Nephron (organoid): ENCODE measurements at regions not wholly inside any gene's neighbourhood (a gene's known extent, or its start where the extent isn't known, plus 50 kb on each side); places are given as distances from the start of the nearest gene placed in this dataset.

Source experiments
- H3K27ac Mint-ChIP-seq, 3 experiments: 2 replicates each; pipeline ENCODE4 v1.8.0; 2020; ENCODE audit warnings: mixed read lengths in 3 of 3, mild to moderate bottlenecking in 2 of 3, moderate library complexity in 1 of 3
- H3K27me3 Mint-ChIP-seq: 2 replicates; pipeline ENCODE4 v1.8.0; 2021; ENCODE audit warnings: low read depth, mild to moderate bottlenecking, moderate library complexity, mixed read lengths
- H3K36me3 Mint-ChIP-seq: 2 replicates; pipeline ENCODE4 v1.8.0; 2020; ENCODE audit warnings: low read depth, mixed read lengths
- H3K4me1 Mint-ChIP-seq: 2 replicates; pipeline ENCODE4 v1.8.0; 2020; ENCODE audit warnings: mixed read lengths
- H3K4me3 Mint-ChIP-seq, 3 experiments: 2 replicates each; pipeline ENCODE4 v1.8.0; 2020; ENCODE audit warnings: mild to moderate bottlenecking in 3 of 3, mixed read lengths in 3 of 3, moderate library complexity in 2 of 3
- H3K9me3 Mint-ChIP-seq: 2 replicates; pipeline ENCODE4 v1.8.0; 2020; ENCODE audit warnings: mixed read lengths
- TF ChIP-seq, protein P1 (sequence below), 3 experiments: fragments of 200-600 bp; sonication (generic); IDR thresholded peaks; one replicate each; pipeline ENCODE4 v1.5.0; 2021; ENCODE audit warnings: antibody characterized with exemption in 3 of 3; ENCODE audit not compliant: unreplicated experiment in 3 of 3

DNA sequence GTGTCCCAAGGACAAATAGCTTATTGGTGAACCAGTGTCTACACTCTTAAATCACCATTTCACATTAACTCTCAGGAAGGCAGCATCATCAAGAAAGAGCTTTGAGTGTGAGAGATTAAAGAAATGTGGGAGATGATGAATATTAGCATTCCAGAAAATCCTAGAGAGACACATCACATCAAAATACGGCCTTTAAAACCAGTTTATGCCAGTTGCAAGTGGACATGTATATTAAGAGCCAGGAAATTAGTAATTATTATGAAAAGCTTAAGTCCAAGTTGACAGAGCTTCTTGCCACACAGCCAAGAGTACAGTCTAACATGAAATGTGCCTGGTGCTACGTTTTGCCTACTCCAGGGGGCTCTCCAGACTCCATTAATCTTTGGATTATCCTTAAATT, 503.0 kb upstream of the BOD1L1 start:
- H3K36me3 Mint-ChIP-seq, result no peaks in the 10 kb centered on the region
- TF ChIP-seq, protein P1, sequence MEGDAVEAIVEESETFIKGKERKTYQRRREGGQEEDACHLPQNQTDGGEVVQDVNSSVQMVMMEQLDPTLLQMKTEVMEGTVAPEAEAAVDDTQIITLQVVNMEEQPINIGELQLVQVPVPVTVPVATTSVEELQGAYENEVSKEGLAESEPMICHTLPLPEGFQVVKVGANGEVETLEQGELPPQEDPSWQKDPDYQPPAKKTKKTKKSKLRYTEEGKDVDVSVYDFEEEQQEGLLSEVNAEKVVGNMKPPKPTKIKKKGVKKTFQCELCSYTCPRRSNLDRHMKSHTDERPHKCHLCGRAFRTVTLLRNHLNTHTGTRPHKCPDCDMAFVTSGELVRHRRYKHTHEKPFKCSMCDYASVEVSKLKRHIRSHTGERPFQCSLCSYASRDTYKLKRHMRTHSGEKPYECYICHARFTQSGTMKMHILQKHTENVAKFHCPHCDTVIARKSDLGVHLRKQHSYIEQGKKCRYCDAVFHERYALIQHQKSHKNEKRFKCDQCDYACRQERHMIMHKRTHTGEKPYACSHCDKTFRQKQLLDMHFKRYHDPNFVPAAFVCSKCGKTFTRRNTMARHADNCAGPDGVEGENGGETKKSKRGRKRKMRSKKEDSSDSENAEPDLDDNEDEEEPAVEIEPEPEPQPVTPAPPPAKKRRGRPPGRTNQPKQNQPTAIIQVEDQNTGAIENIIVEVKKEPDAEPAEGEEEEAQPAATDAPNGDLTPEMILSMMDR (IDR thresholded peaks at IDR 0.05; ENCODE audit: unreplicated experiment in 3 of 3), result no peak
- H3K4me1 Mint-ChIP-seq, result no peaks in the 10 kb centered on the region
- no peak overlapping the region for H3K4me3 Mint-ChIP-seq
- no peaks in the 10 kb centered on the region for H3K9me3 Mint-ChIP-seq
- no peak overlapping the region for H3K27ac Mint-ChIP-seq
- peaks cover 4% of the 10 kb centered on the region for H3K27me3 Mint-ChIP-seq

DNA sequence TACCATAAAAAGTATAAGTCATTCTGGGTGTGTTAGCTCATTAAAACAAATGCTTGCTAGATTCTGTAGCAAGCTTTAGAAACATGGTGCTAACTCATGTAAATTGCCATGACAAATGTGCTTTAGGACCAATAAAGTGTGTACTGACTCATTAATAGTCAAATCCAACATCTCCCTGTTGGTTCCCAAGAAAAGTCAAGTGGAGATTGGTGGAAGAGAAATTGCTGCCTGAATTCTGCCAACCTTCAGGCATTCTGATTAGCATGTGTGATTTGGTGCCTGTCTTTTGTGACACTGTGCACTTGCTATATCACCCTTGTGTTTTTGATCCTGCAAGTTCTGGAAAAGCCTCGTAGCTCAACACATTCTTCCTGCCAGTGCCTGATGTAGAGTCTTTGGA, 503.8 kb upstream of the BOD1L1 start:
- TF ChIP-seq, protein P1 (IDR thresholded peaks at IDR 0.05; ENCODE audit: unreplicated experiment in 3 of 3), result no peak
- H3K36me3 Mint-ChIP-seq, result no peaks in the 10 kb centered on the region
- H3K9me3 Mint-ChIP-seq, result no peaks in the 10 kb centered on the region
- H3K4me3 Mint-ChIP-seq, result no peak overlapping the region
- peaks cover 4% of the 10 kb centered on the region for H3K27me3 Mint-ChIP-seq
- no peaks in the 10 kb centered on the region for H3K4me1 Mint-ChIP-seq
- H3K27ac Mint-ChIP-seq, result no peak overlapping the region

DNA sequence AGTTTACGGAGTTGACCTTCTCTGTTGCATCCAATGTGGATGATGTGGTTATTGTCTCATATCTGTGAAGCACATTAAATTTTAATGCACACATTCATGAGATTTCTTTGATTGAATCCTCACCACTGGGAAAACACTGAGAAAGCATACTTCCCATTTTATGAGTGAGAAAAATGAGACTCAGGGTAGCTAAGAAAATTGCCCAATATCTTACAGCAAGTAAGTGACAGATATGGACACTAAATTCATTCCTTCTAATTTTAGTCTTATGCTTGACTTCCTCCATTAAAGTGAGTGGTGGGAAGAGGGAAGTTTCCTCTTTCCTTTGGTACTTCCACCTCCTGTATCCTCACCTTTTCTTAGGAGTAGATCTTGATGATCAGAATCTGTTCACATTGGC, 504.8 kb upstream of the BOD1L1 start:
- no peaks in the 10 kb centered on the region for H3K9me3 Mint-ChIP-seq
- H3K4me1 Mint-ChIP-seq, result no peaks in the 10 kb centered on the region
- no peak overlapping the region for H3K4me3 Mint-ChIP-seq
- TF ChIP-seq, protein P1 (IDR thresholded peaks at IDR 0.05; ENCODE audit: unreplicated experiment in 3 of 3), result no peak
- H3K27ac Mint-ChIP-seq, result no peak overlapping the region
- no peaks in the 10 kb centered on the region for H3K36me3 Mint-ChIP-seq
- H3K27me3 Mint-ChIP-seq, result peaks cover 3% of the 10 kb centered on the region

DNA sequence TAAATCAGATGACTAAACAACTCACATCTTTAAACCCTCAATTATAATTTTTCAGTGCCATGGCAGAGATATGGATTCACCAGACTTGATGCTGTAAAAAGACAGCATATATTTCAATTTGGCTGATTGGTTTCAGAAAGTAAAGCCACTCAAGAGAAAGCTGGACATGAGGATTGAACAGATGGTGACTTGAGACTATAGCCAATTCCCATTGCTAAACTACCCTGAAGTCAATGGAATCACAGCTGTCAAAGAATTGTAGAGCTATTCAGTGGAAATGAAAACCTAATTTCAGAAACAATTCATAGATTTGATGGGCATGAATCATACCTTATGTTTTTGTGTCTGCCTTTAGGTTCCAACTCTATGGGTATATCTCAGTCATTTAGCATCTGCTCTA, 510.6 kb upstream of the BOD1L1 start:
- Mint-ChIP-seq H3K4me1 (no peaks in the 10 kb centered on the region), H3K4me3 (no peak overlapping the region), H3K9me3 (no peaks in the 10 kb centered on the region), H3K27ac (no peak overlapping the region), H3K27me3 (no peaks in the 10 kb centered on the region), H3K36me3 (no peaks in the 10 kb centered on the region)
- TF ChIP-seq, protein P1 (IDR thresholded peaks at IDR 0.05; ENCODE audit: unreplicated experiment in 3 of 3), result no peak

DNA sequence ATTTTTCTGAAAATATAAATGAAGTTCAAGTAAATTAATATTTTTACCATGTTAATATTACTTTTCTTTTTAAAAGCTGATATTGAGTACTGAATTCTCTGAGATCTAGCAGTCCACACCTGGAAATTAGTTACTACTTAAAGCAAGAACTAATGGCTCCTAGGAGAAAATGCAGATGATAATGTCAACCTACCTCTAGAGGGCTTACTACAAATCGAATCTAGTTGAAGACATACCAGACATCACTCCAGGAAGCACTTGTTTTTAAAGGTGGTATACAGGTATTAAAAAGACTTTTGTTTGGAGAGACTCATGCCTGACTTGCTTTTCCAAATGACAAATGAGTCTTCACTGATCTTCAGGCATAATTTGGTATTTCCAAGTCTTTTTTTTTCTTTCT, 516.4 kb upstream of the BOD1L1 start:
- no peak overlapping the region for H3K4me3 Mint-ChIP-seq
- no peaks in the 10 kb centered on the region for H3K4me1 Mint-ChIP-seq
- no peak overlapping the region for H3K27ac Mint-ChIP-seq

More for the DNA sequence above, 516.4 kb upstream of the BOD1L1 start:
- TF ChIP-seq, protein P1 (IDR thresholded peaks at IDR 0.05; ENCODE audit: unreplicated experiment in 3 of 3), result no peak
- Mint-ChIP-seq H3K9me3 (no peaks in the 10 kb centered on the region), H3K36me3 (no peaks in the 10 kb centered on the region), H3K27me3 (no peaks in the 10 kb centered on the region)
